T-helper 1 cell treated with Interleukin-12 subunit alpha and Interleukin-12 subunit beta and Interleukin-4 antibody, amounts not matched to agents 30 ng/mL and 1 ng/mL, for 36 hours (primary cell): ENCODE measurements at regions not wholly inside any gene's neighbourhood (a gene's known extent, or its start where the extent isn't known, plus 50 kb on each side); places are given as distances from the start of the nearest gene placed in this dataset.
"Not testable (repeated sequence)": the region's sequence is repeated elsewhere in the genome, so short reads cannot be mapped to it uniquely, and the experiment has no call there.

Experiments used
- intact Hi-C: fragments of 100-400 bp; cut with micrococcal nuclease; formaldehyde crosslinking; loops from one replicate; pipeline ENCODE4 v1.15.1; 2024

DNA sequence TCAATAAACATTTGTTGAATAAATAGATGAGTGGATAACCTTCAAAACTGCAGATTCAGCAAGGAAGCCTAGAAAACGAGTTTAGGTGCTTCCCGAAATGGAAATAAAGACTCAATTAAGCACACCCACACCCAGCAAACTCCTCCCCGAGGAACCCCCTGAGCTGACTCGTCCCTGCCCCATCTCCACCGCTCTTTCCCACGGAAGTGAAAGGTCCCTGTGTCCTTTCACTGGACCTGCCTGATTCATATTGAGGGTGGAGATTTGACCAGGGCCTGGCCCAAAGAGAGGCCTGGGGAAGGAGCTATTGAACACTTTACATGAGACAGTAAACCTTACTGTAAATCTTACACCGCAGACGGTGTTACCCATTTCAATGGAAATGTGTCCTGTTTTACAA lies 129.1 kb downstream of the CPZ start:
- intact Hi-C loops, result no loop called here

DNA sequence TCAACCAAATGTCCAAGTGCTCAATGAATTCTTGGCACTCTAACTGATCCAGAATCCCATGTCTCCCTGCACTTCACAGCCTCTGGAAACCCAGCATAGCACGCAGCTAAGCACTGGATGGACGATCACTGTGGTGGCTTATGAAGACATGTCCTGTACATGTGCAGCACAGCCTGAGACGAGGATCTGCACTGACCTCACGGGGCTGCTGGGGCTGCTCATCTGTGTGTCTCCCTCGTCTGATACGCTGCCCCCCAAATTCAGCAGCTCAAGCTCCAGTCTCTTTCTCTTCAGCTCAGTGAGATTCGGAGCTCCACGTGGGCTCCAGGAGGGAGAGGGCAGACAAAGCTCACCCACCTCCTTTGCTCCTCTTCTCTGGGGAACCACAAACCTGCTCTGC lies 126.9 kb downstream of the CPZ start:
- intact Hi-C loops, result no loop called here

DNA sequence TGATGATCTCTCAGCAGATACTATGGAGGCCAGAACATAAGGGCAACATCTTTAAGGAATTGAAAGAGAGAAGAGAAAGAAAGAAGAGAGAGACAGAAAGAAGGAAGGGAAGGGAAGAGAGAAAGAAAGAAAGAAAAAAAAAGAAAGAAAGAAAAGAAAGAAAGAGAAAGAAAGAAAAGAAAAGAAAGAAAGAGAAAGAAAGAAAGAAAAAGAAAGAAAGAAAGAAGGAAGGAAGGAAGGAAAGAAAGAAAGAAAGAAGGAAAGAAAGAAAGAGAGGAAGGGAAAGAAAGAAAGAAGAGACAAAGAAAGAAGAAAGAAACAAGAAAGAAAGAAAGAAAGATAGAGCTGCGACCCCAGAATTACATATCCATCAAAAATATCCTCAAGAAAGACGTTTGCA lies 124.9 kb downstream of the CPZ start:
- intact Hi-C loops, result not testable (repeated sequence)

DNA sequence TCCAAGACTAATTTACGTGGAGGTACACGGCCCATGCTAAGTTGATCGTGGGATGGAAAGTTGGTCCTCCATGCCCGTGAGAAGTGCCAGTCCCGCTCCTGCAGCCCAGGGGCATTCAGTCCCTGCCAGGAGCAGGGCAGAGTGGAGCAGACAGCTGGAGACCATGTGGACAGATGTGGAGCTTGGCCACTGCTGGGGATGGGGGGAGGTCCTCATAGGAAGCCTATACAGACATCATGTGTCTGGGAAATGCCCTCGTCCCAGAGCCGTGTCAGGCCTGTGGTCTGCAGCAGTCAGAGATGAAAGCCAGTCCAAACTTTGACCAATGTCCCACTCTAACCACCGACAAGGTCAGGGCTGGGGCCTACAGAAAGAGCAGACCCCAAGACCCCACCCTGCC lies 118.4 kb downstream of the CPZ start:
- intact Hi-C loops, result no loop called here

DNA sequence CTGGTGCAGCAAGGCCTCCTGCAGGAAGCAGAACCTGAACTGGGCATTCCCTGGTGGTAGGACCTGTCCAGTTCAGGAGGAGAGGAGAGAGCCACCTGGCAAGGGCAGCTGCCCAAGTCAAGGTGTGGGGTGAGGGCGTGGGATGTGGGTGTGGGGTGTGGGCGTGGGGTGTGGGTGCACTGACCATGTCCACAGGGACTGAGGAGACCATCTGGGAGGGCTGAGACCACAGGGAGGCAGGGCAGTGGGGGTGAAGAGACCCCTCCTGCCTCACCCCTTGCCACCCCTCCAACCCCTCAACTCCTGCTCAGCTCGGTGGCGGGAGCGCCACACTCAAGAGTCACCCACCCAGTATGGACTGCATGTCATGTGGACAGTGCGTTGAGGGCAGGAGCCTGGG lies 117.9 kb downstream of the CPZ start:
- intact Hi-C loops, result no loop called here

DNA sequence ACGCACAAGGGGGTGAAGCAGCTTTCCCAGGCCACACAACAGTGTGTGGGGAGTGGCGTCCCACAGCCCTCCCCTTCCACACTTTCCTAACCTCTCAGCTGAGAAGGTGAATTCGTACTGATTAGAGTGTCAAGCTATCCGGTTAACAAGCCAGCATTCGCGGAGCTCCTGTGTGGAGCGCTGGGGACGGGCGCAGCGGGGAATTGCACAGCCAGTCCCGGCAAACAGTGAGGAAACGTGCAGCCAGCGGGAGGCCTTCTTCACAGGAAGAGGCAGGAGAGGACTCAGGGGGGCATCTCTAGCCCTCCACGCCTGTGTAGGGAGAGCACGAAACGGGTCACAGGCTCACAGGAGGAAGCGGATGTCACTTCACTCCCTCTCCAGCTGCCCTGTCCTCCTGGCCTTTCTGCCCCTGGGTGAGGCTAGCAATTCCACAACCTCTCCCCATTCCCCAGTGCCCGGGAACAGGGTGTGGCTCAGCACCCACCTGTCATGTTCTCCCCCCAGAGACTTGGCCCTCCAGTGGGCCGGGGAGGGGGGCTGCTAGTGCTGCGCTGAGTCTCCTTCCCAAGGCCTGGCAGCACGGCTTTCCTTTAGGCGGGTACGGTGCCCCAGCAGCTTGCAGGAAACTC lies 117.3 kb downstream of the CPZ start:
- intact Hi-C loops, result no loop called here

DNA sequence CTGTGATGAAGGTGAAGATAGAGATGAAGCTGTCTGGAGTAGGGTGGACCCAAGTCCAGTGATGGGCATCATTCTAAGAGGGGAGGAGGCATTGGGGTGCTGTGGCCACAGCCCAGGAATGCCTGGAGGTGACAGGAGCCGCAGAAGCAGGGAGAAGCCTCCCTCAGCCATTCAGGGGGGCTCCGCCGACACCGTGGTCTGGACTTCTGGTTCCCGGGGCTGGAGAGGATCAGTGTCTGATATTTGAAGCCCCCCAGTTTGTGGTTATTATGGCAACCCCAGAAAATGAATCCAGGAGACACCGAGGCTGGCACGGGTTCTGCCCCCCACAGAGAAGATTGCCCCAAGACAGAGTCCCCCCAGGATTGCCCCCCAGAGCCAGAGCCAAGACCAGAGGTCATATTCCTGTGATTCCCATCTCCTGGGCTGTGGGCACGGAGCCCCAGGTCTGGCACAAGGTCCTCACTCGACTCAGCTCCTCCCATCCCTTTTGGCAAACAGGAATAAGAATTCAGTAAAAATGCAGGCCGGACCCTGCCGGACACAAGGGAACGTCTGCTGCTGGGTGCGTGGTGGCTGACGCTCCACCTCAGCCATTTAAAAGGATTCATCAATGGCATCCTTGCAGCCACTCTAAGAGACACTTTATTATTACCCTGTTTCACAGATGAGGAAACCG lies 116.6 kb downstream of the CPZ start:
- intact Hi-C loops, result no loop called here

DNA sequence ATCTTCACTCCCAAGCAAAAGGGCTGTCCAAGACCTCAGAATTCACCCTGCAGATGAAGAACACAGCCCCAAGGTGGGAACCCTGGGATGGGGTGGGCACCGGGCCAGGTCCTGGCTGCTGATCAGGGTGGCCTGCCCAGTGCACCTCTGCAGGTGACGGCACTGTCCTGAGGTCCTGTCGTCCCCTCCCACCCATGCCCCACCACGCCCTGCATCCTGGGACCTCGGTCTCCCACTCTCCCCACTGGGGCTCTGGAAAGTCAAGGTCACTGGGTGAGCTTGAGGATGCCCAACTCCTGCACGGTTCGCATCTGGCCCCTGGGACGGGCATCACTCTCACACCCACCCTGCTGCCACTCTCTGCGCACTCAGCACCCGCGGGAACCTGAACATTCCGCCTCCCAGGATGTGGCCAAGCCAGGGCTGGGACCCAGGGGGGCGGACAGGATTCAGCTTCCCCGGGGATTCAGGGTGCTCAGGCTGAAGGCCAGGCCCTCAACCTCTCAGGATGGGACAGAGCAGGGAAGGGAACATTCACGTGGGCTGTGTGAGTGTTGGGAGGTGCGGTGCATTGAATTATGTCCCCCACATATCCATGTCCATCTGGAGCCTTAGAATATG lies 115.9 kb downstream of the CPZ start:
- intact Hi-C loops, result no loop called here

DNA sequence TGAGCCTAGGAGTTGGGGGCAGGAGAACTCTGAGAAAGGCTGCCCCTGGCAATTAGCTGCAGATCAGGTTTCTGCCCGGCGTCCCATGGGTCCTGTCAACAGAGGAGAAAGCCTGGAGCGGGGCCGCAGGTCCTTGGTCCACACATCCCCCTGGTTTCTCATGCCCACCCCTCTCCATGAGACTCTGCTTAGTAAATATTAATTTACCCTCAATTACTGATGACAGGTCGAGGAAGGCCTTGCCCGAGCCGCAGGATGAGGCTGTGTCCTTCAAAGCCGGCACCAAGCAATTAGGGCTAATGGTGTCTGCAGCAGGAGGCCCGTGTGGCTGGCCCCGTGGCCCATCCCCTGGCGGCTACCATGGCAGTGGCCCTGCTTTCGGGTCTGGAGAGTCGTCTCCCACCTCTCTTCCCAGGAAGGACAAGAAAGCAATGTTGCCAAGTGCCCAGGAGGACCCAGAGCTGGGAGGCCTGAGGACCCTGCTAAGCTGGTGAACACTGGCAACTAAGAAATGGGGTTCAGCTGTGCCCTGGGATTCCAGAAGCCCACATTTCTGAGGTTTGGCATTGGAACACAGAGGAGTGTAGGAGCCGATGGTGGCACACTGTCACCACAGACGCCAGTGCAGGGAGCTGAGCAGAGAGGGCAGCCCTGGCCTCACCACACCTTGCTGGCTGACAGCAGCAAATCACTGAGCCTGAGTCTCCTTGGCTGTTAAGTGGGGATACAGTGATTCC lies 114.6 kb downstream of the CPZ start:
- intact Hi-C loops, result no loop called here

DNA sequence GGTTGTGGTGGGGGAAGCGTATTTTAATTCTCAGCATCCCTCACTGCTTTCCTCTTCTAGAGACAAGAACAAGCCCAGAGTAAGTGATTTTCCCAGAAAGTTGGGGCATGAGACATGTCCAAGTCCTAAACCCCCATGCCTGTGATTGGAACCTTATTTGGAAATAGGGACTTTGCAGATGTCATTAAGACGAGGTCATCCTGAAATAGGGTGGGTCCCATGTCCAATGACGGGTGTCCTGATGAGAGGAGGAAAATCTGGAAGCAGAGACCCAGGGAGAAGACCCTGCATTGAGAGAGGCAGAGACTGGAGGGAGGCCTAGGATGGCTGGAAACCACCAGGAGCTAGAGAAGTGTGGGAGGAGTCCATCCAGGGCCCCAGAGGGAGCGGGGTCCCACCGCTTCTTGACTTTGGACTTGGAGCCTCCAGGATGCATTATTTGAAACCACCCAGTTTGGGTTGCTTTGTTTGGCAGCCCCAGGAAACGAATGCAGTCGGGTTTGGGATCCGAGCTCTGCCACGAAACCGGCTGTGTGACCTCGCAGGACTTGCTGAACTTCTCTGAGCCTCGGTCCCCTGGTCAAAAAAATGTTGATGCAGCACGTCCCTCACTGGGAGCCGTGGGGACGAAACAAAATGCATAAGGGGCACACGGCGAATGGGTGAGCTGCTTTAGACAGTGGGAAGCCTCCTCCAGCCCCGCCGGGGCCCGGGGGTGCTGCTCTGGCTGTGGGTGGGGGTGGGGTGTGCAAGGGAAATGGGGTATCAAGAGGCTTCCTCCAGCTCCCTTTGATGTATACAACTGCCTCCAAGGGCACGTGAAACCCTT lies 113.9 kb downstream of the CPZ start:
- intact Hi-C loops, result no loop called here

DNA sequence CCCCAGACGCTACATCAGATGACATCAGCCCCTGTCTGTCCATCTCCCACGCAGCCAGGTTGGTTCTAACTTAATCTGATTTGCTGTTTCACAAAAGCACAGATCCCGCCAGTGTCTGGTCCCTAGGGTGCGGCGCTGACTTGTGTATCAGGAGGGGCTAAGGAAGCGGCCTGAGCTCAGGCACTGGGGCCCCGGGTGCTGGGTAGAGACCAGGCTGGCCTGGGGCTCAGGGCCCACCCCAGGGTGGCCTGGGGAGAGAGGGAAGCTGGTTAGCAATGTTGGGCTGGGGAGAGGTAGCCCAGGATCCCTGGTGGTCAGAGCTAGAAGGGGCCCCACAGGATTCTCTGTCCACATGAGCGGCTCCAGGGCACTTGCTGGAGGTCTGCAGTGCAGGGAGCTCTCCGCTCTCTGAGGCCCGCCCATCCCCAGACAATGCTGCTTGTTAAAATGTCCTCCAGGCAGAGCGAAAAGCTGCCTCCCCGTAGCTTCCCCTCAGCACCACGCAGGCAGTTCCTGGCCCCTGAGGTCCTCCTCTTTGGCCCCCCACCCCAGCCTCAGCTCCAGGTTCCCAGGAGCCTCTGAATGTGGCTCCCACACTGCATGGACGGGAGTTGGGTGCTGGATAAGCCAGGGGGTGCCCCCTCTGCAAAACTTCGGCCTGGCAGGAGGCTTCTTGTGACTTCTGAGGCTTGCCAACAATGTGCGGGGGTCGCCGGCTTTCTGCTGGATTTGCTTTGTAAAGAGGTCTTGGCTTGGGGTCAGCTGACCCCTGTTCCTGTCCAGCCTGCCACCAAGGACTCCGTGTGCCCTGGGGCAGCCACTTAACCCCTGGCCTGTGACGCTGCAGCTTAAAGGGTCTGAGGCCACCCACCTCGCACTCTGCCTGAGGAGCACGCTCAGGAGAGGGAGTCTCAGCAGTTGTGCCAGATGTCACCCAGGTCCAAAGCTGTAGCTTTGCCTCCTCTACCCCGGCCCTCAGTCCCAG lies 112.9 kb downstream of the CPZ start:
- intact Hi-C loops, result no loop called here

DNA sequence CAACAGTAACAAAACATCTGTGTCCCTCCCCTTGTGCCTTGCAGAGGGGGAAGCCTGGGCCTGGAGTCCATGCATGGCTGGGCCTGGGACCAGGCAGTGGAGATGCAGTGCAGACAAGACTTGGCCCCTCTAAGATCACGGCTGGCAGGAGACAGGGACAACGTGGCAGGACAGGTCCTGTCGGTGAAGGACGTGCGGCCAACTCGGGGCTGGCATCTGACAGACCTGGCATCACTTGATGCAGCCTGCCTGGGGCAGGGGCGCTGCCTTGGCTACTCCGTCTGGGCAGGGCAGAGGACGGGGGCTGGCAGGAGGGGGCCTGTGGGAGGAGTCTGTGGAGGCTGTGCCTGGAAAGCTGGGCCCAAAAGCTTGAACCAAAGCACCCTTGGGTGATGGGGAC lies 112.1 kb downstream of the CPZ start:
- intact Hi-C loops, result no loop called here

DNA sequence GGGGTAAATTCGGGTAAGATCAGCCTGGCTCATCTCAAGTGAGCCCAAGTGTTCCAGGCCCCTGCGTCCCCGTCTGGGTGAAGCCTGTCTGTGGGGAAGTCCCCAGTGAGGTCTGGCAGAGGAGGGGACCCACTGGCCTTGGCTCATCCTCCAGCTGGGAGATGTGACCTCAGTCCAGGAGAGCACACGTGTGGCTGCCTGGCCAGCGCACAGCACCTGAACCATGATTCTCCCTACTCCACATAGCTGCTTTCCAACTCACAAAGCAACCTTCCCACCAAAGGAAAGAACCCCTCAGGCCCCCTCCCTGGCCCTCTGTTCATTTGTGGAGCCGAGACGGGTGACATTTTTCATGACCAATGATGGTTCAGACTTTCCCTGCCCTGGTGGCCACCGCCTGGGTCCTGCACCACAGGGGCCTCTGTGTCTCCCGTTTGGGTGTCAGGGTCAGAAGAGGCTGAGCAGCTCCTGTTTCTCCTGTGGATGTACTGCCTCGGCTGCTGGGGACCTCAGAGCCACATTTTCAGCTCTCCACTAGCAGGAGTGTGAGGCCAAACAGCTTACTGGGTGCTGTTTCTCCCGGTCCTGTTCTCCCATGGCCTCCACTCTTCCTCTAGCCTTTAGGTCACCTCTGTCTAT lies 111.4 kb downstream of the CPZ start:
- intact Hi-C loops, result no loop called here

DNA sequence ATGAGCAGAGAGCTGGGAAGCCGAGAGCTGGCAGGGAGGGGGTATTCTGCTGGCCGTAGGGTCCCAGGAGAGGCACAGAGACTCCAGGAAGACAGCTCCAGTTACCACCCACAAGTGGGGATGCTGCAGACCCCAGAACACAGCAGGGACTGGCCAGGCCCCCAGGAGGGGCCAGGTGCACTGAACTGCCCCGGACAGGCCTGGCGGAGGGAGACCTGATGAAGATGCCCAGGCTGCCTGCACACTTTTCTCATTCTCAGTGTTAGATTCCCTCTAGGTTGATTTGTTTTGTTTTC lies 110.8 kb downstream of the CPZ start:
- intact Hi-C loops, result no loop called here

DNA sequence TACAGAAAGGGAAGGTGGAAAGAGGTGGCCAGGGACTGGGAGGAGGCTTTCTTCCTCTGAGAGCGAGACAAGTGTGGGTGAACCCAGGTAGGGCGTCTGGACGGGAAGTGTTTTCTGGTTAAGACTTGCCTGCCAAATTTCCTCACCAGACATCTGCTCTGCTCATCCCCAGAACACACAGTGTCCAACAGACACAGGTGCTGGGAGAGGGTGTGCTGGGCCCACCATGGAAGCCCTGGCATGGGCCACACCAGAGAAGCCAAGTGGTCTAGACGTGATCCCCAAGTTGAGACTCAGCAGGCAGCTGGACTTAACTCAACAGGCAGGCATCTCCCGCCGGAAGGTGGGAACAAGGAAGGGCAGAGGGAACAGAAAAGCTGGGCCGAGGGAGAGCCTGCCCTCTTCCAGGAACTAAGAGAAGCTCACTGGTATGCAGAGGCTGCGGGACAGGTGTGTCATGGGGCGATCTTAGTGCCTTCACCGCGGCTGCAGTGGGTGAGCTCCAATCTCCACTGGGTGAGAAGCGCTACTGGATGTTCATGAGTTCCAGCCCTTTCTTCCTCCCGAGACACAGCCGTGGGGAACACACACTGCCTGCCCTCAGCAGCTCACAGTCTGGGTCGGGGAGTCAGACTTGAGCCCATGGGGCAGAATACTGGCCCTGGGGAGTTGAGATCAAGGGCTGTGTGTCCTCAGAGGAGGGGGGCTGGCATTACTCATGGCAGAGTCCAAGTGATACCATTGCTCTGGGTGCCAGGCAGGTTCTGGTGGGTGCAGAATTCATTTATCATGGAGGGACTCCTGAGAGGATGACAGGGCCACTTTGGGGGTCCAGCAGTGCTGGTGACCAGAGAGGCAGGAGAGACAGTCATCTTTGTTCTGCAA lies 110.2 kb downstream of the CPZ start:
- intact Hi-C loops, result no loop called here

DNA sequence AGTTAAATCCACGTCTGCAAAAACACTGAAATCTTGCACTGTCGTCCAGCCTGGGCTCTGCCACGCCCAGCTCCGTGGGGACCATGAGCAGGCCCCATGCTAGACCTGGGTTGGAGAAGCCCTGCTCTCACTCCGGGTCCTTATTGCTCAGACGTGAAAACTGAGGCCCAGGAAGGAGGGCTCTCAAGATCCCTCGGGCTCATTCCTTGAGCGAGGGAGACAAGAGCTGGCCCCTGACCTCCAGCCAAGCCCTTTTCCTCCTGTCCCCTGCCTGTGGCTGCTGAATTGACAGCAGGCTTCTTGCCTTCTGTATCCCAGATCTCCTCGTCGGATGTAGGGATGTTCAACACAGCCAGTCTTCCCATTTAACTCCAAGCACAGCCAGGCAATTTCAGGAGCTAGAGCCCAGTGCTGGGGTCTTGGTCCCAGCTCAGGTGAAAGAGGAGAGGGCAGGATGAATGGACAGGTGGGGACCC lies 109.5 kb downstream of the CPZ start:
- intact Hi-C loops, result no loop called here

DNA sequence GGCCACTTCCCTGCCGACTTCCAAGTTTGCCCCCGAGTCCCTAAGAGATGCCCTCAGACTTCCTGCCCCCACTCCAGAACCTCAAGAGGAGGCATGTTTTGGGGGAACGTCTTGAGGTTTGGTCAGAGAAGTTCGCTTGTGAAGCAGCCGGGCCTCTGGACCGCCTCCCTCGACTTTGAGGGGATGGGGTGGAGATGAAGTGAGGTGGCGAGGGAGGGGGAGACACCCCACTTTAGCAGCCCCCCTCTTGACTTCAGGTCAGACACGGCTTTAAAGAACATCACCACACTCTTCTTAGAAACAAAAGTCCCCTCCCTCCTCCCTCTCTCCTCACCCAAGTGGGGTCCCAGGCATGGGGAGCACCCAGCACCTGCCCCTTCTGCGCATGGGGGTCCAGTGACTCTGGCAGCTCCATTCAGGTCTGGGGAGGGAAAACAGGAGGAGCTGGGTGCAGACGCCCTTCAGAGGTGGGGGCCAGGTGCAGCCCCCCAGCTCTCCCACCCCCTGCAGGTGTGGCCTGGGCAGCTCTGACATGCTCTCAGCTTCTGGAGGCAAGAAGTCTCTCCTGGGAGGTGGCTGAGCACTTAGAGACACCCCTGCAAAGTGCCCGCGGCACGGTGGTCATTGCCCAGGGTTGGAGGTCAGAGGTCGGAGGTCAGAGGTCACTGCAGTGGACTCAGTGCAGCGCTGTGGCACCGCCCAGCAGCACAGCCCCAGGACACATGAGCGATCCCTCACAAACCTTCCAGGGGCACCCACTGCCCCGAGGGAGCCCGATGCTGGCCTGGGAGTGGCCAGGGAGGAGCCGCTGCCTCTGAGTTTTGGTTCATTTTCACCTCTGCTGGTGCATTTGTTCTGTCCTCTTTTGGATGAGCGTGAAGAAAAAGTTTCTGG lies 108.8 kb downstream of the CPZ start:
- intact Hi-C loops, result no loop called here

DNA sequence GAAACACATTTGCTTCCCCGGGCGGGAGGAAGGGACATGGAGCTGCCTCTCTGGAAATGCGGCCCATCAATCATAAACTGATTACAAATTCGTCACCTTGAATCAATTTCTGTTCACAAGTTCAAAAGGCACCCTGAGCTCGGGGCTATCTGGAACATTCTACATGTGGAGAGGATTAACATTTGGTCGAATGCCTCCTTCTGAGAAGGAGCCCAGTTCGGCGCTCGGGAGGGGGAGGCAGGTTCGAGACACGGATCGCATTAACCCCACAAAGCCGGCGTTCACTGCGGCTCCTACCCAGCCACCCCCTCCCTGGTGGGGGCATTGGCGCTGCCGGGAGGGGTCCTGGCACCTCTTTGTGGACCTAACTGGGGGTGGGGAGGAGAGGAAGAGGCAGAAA lies 108.0 kb downstream of the CPZ start:
- intact Hi-C loops, result no loop called here
